Kidney (tissue), 13 donors: ENCODE measurements at regions not wholly inside any gene's neighbourhood (a gene's known extent, or its start where the extent isn't known, plus 50 kb on each side); places are given as distances from the start of the nearest gene placed in this dataset.

ENCODE experiments used
- DNase-seq, 5 donors: peaks; one replicate each; pipeline ENCODE4 v3.0.0-alpha.2; 2013 to 2020
- FAIRE-seq: peaks from 2 replicates; lab custom pipeline; 2012; peaks lifted over from hg19 to GRCh38; lab: Jason Lieb, UNC
- H3K27ac ChIP-seq, 2 donors: one replicate each; pipeline ENCODE4 v1.7.0; 2013; ENCODE audit warnings: low read depth in 2 of 2, low read length in 2 of 2, inconsistent platforms in 1 of 2
- H3K27me3 ChIP-seq: one replicate; pipeline ENCODE4 v1.7.1; 2013; ENCODE audit warnings: low read length, inconsistent platforms; ENCODE audit not compliant: control insufficient read depth, insufficient read depth
- H3K36me3 ChIP-seq, 3 donors: one replicate each; pipeline versions ENCODE4 v1.7.0 to v1.7.1; 2013; ENCODE audit warnings: low read length in 3 of 3, control low read depth in 1 of 3, inconsistent platforms in 1 of 3; ENCODE audit not compliant: insufficient read depth in 3 of 3, control insufficient read depth in 2 of 3
- H3K4me1 ChIP-seq, 3 donors: one replicate each; pipeline versions ENCODE4 v1.7.0 to v1.7.1; 2013; ENCODE audit warnings: low read length in 3 of 3, inconsistent platforms in 1 of 3, low read depth in 1 of 3; ENCODE audit not compliant: control insufficient read depth in 2 of 3, insufficient read depth in 2 of 3
- H3K4me3 ChIP-seq, 3 donors: one replicate each; pipeline versions ENCODE4 v1.7.0 to v1.8.1; 2013; ENCODE audit warnings: low read length in 3 of 3, control low read depth in 1 of 3, inconsistent platforms in 1 of 3
- H3K9ac ChIP-seq, 3 donors: one replicate each; pipeline versions ENCODE4 v1.7.0 to v1.7.1; 2013; ENCODE audit warnings: low read length in 3 of 3, control low read depth in 1 of 3, inconsistent platforms in 1 of 3
- H3K9me3 ChIP-seq, 3 donors: one replicate each; pipeline versions ENCODE4 v1.7.0 to v1.7.1; 2013; ENCODE audit warnings: low read length in 3 of 3, control low read depth in 1 of 3, inconsistent platforms in 1 of 3; ENCODE audit not compliant: control insufficient read depth in 2 of 3, insufficient read depth in 1 of 3
- intact Hi-C: fragments of 100-400 bp; cut with DNase I; formaldehyde crosslinking; loops from one replicate; pipeline ENCODE4 v1.11.1; 2022
- TF ChIP-seq, protein P1 (sequence below): IDR thresholded peaks from 3 replicates; pipeline ENCODE4 v1.5.1; 2012; ENCODE audit warnings: mild to moderate bottlenecking, moderate library complexity, borderline replicate concordance; ENCODE audit not compliant: insufficient read depth; ENCODE audit errors: extremely low read depth
- donor health status: control.
- donor health status: control.
- donor health status: control.
- donor health status: control.
- donor health status: control.
- donor health status: DM: yes; HTN: yes; CAD: no.
- donor health status: Normal renal cell carcinoma (clear cell type).

GRCh38 chr3:162141272-162141791 lies 644.7 kb downstream of the OTOL1 start:
- no peaks in the 10 kb centered on the region for H3K36me3 ChIP-seq
- H3K4me1 ChIP-seq, result no peaks in the 10 kb centered on the region
- no peak overlapping the region for H3K9ac ChIP-seq
- no peak overlapping the region for H3K4me3 ChIP-seq
- no peak for FAIRE-seq
- no peak for DNase-seq
- intact Hi-C loops, result no loop called here
- H3K27ac ChIP-seq, result no peak overlapping the region
- TF ChIP-seq, protein P1, sequence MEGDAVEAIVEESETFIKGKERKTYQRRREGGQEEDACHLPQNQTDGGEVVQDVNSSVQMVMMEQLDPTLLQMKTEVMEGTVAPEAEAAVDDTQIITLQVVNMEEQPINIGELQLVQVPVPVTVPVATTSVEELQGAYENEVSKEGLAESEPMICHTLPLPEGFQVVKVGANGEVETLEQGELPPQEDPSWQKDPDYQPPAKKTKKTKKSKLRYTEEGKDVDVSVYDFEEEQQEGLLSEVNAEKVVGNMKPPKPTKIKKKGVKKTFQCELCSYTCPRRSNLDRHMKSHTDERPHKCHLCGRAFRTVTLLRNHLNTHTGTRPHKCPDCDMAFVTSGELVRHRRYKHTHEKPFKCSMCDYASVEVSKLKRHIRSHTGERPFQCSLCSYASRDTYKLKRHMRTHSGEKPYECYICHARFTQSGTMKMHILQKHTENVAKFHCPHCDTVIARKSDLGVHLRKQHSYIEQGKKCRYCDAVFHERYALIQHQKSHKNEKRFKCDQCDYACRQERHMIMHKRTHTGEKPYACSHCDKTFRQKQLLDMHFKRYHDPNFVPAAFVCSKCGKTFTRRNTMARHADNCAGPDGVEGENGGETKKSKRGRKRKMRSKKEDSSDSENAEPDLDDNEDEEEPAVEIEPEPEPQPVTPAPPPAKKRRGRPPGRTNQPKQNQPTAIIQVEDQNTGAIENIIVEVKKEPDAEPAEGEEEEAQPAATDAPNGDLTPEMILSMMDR, result no peak
- no peaks in the 10 kb centered on the region for H3K27me3 ChIP-seq
- no peaks in the 10 kb centered on the region for H3K9me3 ChIP-seq

- H3K4me3 ChIP-seq, result no peak overlapping the region
- H3K9me3 ChIP-seq, result no peaks in the 10 kb centered on the region
- no peaks in the 10 kb centered on the region for H3K4me1 ChIP-seq
- no peaks in the 10 kb centered on the region for H3K27me3 ChIP-seq
- H3K36me3 ChIP-seq, result no peaks in the 10 kb centered on the region
- FAIRE-seq (no peak), DNase-seq (no peak)
- H3K9ac ChIP-seq, result no peak overlapping the region
- TF ChIP-seq, protein P1, result no peak
- intact Hi-C loops, result no loop called here
- H3K27ac ChIP-seq, result no peak overlapping the region
Measured at GRCh38 chr3:162142511-162142910, 645.9 kb downstream of the OTOL1 start.

DNA sequence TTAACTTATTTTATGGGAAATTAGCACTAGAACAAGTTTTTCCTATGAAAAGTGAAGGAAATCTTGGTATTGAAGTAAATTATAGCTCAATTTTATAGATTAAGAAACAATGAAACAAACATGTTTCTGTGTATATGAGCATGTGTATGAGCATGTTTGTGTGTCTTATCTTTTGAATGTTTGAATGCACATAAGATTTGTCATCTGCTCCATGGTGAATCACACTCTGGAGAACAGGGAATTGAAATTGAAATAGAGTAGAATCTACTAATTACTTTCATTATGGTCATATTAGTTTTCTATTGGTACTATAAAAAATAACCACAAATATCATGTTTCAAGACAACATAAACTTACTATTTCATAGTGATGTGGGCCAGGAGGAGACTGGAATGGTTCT lies 646.6 kb downstream of the OTOL1 start:
- intact Hi-C loops, result no loop called here
- Histone ChIP-seq H3K27me3 (no peaks in the 10 kb centered on the region), H3K9ac (no peak overlapping the region), H3K36me3 (no peaks in the 10 kb centered on the region), H3K4me3 (no peak overlapping the region), H3K9me3 (no peaks in the 10 kb centered on the region), H3K27ac (no peak overlapping the region), H3K4me1 (no peaks in the 10 kb centered on the region)
- DNase-seq (no peak), FAIRE-seq (no peak)
- TF ChIP-seq, protein P1, result no peak

GRCh38 chr3:162147996-162148395 lies 651.4 kb downstream of the OTOL1 start:
- intact Hi-C loops, result no loop called here
- no peaks in the 10 kb centered on the region for H3K4me1 ChIP-seq
- no peak for DNase-seq
- H3K27ac ChIP-seq, result no peak overlapping the region
- no peak overlapping the region for H3K9ac ChIP-seq
- no peaks in the 10 kb centered on the region for H3K27me3 ChIP-seq
- no peaks in the 10 kb centered on the region for H3K36me3 ChIP-seq
- no peaks in the 10 kb centered on the region for H3K9me3 ChIP-seq
- FAIRE-seq, result no peak
- no peak overlapping the region for H3K4me3 ChIP-seq
- TF ChIP-seq, protein P1, result no peak
